Activated T-cell treated with anti-CD3 and anti-CD28 coated beads, Interleukin-2, amount 50 U/mL, for 4 hours (primary cell): ENCODE measurements at regions not wholly inside any gene's neighbourhood (a gene's known extent, or its start where the extent isn't known, plus 50 kb on each side); places are given as distances from the start of the nearest gene placed in this dataset.

Experiments
- ATAC-seq, 2 donors: fragments of 200-7000 bp; cut with Tn5 transposase; one replicate each; pipeline ENCODE4 v1.10.0; 2021
- DNase-seq: peaks from one replicate; pipeline ENCODE4 v3.0.0-alpha.2; 2020
- H3K27me3 Mint-ChIP-seq: one replicate; pipeline ENCODE4 v1.8.0; 2021; ENCODE audit warnings: low read depth, mixed read lengths
- H3K36me3 Mint-ChIP-seq: one replicate; pipeline ENCODE4 v1.8.0; 2022; ENCODE audit warnings: mixed read lengths; ENCODE audit not compliant: insufficient read depth
- H3K4me1 Mint-ChIP-seq: one replicate; pipeline ENCODE4 v1.8.0; 2021; ENCODE audit warnings: low read depth, mixed read lengths
- H3K4me3 Mint-ChIP-seq: one replicate; pipeline ENCODE4 v1.8.0; 2021; ENCODE audit warnings: mild to moderate bottlenecking, moderate library complexity, mixed read lengths
- H3K9me3 Mint-ChIP-seq: one replicate; pipeline ENCODE4 v1.8.0; 2021; ENCODE audit warnings: mixed read lengths

- peaks cover 10% of the 10 kb centered on the region for H3K27me3 Mint-ChIP-seq
- no peaks in the 10 kb centered on the region for H3K9me3 Mint-ChIP-seq
- H3K4me3 Mint-ChIP-seq = no peak overlapping the region
- H3K36me3 Mint-ChIP-seq = no peaks in the 10 kb centered on the region
- ATAC-seq (no peak), DNase-seq (no peak)
- H3K4me1 Mint-ChIP-seq = no peaks in the 10 kb centered on the region
These were observed 96.0 kb upstream of the ACTRT2 start for GRCh38 chr1:2925291-2925690.

- no peaks in the 10 kb centered on the region for H3K9me3 Mint-ChIP-seq
- DNase-seq (no peak), ATAC-seq (no peak)
- H3K36me3 Mint-ChIP-seq = no peaks in the 10 kb centered on the region
- no peaks in the 10 kb centered on the region for H3K4me1 Mint-ChIP-seq
- no peak overlapping the region for H3K4me3 Mint-ChIP-seq
- peaks cover 10% of the 10 kb centered on the region for H3K27me3 Mint-ChIP-seq
These were observed 95.3 kb upstream of the ACTRT2 start for GRCh38 chr1:2925918-2926317.

- ATAC-seq = peak; percentile 12 to 30
- H3K4me1 Mint-ChIP-seq = no peaks in the 10 kb centered on the region
- no peak for DNase-seq
- peaks cover 10% of the 10 kb centered on the region for H3K27me3 Mint-ChIP-seq
- no peak overlapping the region for H3K4me3 Mint-ChIP-seq
- H3K9me3 Mint-ChIP-seq = no peaks in the 10 kb centered on the region
- no peaks in the 10 kb centered on the region for H3K36me3 Mint-ChIP-seq
These were observed 94.7 kb upstream of the ACTRT2 start for GRCh38 chr1:2926447-2927055.

- ATAC-seq = no peak
- Mint-ChIP-seq H3K4me1 (no peaks in the 10 kb centered on the region), H3K27me3 (peaks cover 10% of the 10 kb centered on the region), H3K4me3 (no peak overlapping the region), H3K9me3 (no peaks in the 10 kb centered on the region), H3K36me3 (no peaks in the 10 kb centered on the region)
- no peak for DNase-seq
These were observed 93.6 kb upstream of the ACTRT2 start for GRCh38 chr1:2927393-2928360.

- Mint-ChIP-seq H3K4me1 (no peaks in the 10 kb centered on the region), H3K27me3 (peaks cover 10% of the 10 kb centered on the region), H3K9me3 (no peaks in the 10 kb centered on the region), H3K36me3 (no peaks in the 10 kb centered on the region), H3K4me3 (no peak overlapping the region)
- ATAC-seq (no peak), DNase-seq (no peak)
These were observed 92.6 kb upstream of the ACTRT2 start for GRCh38 chr1:2928366-2929325.

- no peak for ATAC-seq
- Mint-ChIP-seq H3K4me3 (no peak overlapping the region), H3K36me3 (no peaks in the 10 kb centered on the region), H3K27me3 (peaks cover 9% of the 10 kb centered on the region), H3K4me1 (no peaks in the 10 kb centered on the region), H3K9me3 (no peaks in the 10 kb centered on the region)
- DNase-seq = no peak
These were observed 91.9 kb upstream of the ACTRT2 start for GRCh38 chr1:2929335-2929734.

GRCh38 chr1:2930016-2930815, 91.1 kb upstream of the ACTRT2 start:
- DNase-seq = no peak
- H3K27me3 Mint-ChIP-seq = peaks cover 2% of the 10 kb centered on the region
- H3K4me3 Mint-ChIP-seq = no peak overlapping the region
- no peak for ATAC-seq
- H3K36me3 Mint-ChIP-seq = no peaks in the 10 kb centered on the region
- no peaks in the 10 kb centered on the region for H3K9me3 Mint-ChIP-seq
- no peaks in the 10 kb centered on the region for H3K4me1 Mint-ChIP-seq

- H3K4me1 Mint-ChIP-seq = no peaks in the 10 kb centered on the region
- H3K27me3 Mint-ChIP-seq = no peaks in the 10 kb centered on the region
- ATAC-seq (no peak), DNase-seq (no peak)
- no peaks in the 10 kb centered on the region for H3K9me3 Mint-ChIP-seq
- no peaks in the 10 kb centered on the region for H3K36me3 Mint-ChIP-seq
- H3K4me3 Mint-ChIP-seq = no peak overlapping the region
These were observed 90.1 kb upstream of the ACTRT2 start for GRCh38 chr1:2930913-2931723.

GRCh38 chr1:2931724-2932401, 89.4 kb upstream of the ACTRT2 start:
- Mint-ChIP-seq H3K4me3 (no peak overlapping the region), H3K4me1 (no peaks in the 10 kb centered on the region), H3K36me3 (no peaks in the 10 kb centered on the region), H3K27me3 (no peaks in the 10 kb centered on the region), H3K9me3 (no peaks in the 10 kb centered on the region)
- no peak for DNase-seq
- no peak for ATAC-seq

GRCh38 chr1:2932671-2933350, 88.5 kb upstream of the ACTRT2 start:
- no peaks in the 10 kb centered on the region for H3K9me3 Mint-ChIP-seq
- H3K27me3 Mint-ChIP-seq = no peaks in the 10 kb centered on the region
- ATAC-seq (no peak), DNase-seq (no peak)
- H3K36me3 Mint-ChIP-seq = no peaks in the 10 kb centered on the region
- H3K4me1 Mint-ChIP-seq = no peaks in the 10 kb centered on the region
- H3K4me3 Mint-ChIP-seq = no peak overlapping the region

GRCh38 chr1:2933431-2934155, 87.7 kb upstream of the ACTRT2 start:
- no peaks in the 10 kb centered on the region for H3K27me3 Mint-ChIP-seq
- no peak overlapping the region for H3K4me3 Mint-ChIP-seq
- no peaks in the 10 kb centered on the region for H3K36me3 Mint-ChIP-seq
- no peaks in the 10 kb centered on the region for H3K4me1 Mint-ChIP-seq
- DNase-seq = no peak
- ATAC-seq = no peak
- H3K9me3 Mint-ChIP-seq = no peaks in the 10 kb centered on the region

- no peaks in the 10 kb centered on the region for H3K36me3 Mint-ChIP-seq
- no peak for ATAC-seq
- no peak overlapping the region for H3K4me3 Mint-ChIP-seq
- H3K9me3 Mint-ChIP-seq = no peaks in the 10 kb centered on the region
- no peaks in the 10 kb centered on the region for H3K4me1 Mint-ChIP-seq
- no peak for DNase-seq
- H3K27me3 Mint-ChIP-seq = no peaks in the 10 kb centered on the region
These were observed 87.1 kb upstream of the ACTRT2 start for GRCh38 chr1:2934156-2934540.
